ENCODE measurements at regions not wholly inside any gene's neighbourhood (a gene's known extent, or its start where the extent isn't known, plus 50 kb on each side); places are given as distances from the start of the nearest gene placed in this dataset.

GRCh38 chr5:128757196-128757959, 207.9 kb upstream of the SLC27A6 start (continued):
- TF ChIP-seq RFX5 (IDR thresholded peaks at IDR 0.05; ENCODE audit: low read depth, low read length) (no peak), PAF1 (CRISPR knock-in tag; IDR thresholded peaks at IDR 0.05) (no peak), MYPOP (CRISPR knock-in tag; IDR thresholded peaks at IDR 0.05) (no peak), ZNF207 (IDR thresholded peaks at IDR 0.05; ENCODE audit: borderline replicate concordance) (no peak), MED1 (CRISPR knock-in tag; IDR thresholded peaks at IDR 0.05) (no peak)
- TF ChIP-seq, protein P1, sequence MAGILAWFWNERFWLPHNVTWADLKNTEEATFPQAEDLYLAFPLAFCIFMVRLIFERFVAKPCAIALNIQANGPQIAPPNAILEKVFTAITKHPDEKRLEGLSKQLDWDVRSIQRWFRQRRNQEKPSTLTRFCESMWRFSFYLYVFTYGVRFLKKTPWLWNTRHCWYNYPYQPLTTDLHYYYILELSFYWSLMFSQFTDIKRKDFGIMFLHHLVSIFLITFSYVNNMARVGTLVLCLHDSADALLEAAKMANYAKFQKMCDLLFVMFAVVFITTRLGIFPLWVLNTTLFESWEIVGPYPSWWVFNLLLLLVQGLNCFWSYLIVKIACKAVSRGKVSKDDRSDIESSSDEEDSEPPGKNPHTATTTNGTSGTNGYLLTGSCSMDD (CRISPR knock-in tag; IDR thresholded peaks at IDR 0.05) = no peak

- Histone ChIP-seq H4K20me1 (ENCODE audit: insufficient read depth, low read length) (no peaks in the 10 kb centered on the region), H3K9me3 (ENCODE audit: low read length) (no peaks in the 10 kb centered on the region), H3K27ac (ENCODE audit: extremely low read length, insufficient read depth, low read length) (no peak overlapping the region), H3K36me3 (replicated peaks in 1 of 2; ENCODE audit: control insufficient read depth in 1 of 2, insufficient read depth in 2 of 2, low read length in 2 of 2) (no peaks in the 10 kb centered on the region), H3K27me3 (ENCODE audit: control insufficient read depth in 1 of 2, insufficient read depth in 2 of 2, low read length in 2 of 2) (no peaks in the 10 kb centered on the region; a peak in 1 of 5 replicates), H3K4me1 (ENCODE audit: insufficient read depth, low read length) (no peaks in the 10 kb centered on the region), H3K79me2 (ENCODE audit: insufficient read depth, low read length) (no peaks in the 10 kb centered on the region), H3K4me3 (replicated peaks in 1 of 3; ENCODE audit: insufficient read depth in 1 of 3, low read depth in 2 of 3, low read length in 3 of 3) (no peak overlapping the region), H2AFZ (ENCODE audit: low read length) (no peak overlapping the region), H3K4me2 (ENCODE audit: low read depth, low read length) (no peak overlapping the region), H3K9ac (ENCODE audit: insufficient read depth, low read depth, low read length) (no peak overlapping the region)
- no TSS peak for BruUV-seq (replicated peaks)
- POLR2A ChIA-PET = no interaction called here
- ATAC-seq = no peak
- 41% methylated on average over 10 of the region's 10 CpGs for WGBS (ENCODE audit: low lambda C conversion rate)
- in situ Hi-C loops (cut with HindIII; ENCODE audit: extremely low pct_ligation_motif_present, low pct_unique_long_range_greater_than_20kb) = no loop called here
- intact Hi-C loops (cut with micrococcal nuclease; ENCODE audit: unreplicated experiment) = no loop called here
- DNase-seq (ENCODE audit: low spot score) = no peak
- CTCF ChIA-PET (ENCODE audit: low intra/inter-chr PET ratio, low total read pairs) = no interaction called here
- FAIRE-seq = no peak
- TF ChIP-seq, protein P2, sequence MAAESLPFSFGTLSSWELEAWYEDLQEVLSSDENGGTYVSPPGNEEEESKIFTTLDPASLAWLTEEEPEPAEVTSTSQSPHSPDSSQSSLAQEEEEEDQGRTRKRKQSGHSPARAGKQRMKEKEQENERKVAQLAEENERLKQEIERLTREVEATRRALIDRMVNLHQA (CRISPR knock-in tag; IDR thresholded peaks at IDR 0.05) = no peak
- TF ChIP-seq, protein P3, sequence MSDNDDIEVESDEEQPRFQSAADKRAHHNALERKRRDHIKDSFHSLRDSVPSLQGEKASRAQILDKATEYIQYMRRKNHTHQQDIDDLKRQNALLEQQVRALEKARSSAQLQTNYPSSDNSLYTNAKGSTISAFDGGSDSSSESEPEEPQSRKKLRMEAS (IDR thresholded peaks at IDR 0.05) = no peak
- TF ChIP-seq ARNT2 (CRISPR knock-in tag; IDR thresholded peaks at IDR 0.05; ENCODE audit: low read depth) (no peak), HMGA1 (CRISPR knock-in tag; conservative IDR thresholded peaks at IDR 0.05) (no peak)
- TF ChIP-seq, protein P4, sequence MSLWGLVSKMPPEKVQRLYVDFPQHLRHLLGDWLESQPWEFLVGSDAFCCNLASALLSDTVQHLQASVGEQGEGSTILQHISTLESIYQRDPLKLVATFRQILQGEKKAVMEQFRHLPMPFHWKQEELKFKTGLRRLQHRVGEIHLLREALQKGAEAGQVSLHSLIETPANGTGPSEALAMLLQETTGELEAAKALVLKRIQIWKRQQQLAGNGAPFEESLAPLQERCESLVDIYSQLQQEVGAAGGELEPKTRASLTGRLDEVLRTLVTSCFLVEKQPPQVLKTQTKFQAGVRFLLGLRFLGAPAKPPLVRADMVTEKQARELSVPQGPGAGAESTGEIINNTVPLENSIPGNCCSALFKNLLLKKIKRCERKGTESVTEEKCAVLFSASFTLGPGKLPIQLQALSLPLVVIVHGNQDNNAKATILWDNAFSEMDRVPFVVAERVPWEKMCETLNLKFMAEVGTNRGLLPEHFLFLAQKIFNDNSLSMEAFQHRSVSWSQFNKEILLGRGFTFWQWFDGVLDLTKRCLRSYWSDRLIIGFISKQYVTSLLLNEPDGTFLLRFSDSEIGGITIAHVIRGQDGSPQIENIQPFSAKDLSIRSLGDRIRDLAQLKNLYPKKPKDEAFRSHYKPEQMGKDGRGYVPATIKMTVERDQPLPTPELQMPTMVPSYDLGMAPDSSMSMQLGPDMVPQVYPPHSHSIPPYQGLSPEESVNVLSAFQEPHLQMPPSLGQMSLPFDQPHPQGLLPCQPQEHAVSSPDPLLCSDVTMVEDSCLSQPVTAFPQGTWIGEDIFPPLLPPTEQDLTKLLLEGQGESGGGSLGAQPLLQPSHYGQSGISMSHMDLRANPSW (CRISPR knock-in tag; IDR thresholded peaks at IDR 0.05; ENCODE audit: borderline replicate concordance) = no peak
Measured at GRCh38 chr5:128762661-128763306, 202.5 kb upstream of the SLC27A6 start.

All from HepG2 (cell line).